22Rv1 (cell line): ENCODE measurements at regions not wholly inside any gene's neighbourhood (a gene's known extent, or its start where the extent isn't known, plus 50 kb on each side); places are given as distances from the start of the nearest gene placed in this dataset.

Experiments used
- CTCF ChIP-seq: fragments of 450-650 bp; IDR thresholded peaks from 2 replicates; pipeline ENCODE4 v1.5.1; 2017; ENCODE audit warnings: mild to moderate bottlenecking
- ZFX ChIP-seq: fragments of 450-650 bp; IDR thresholded peaks from 2 replicates; pipeline ENCODE4 v1.6.1; 2017; ENCODE audit warnings: antibody characterized with exemption, borderline replicate concordance

- TF ChIP-seq CTCF (no peak), ZFX (no peak)
Observed at GRCh38 chr20:4635781-4636180, 50.5 kb upstream of the PRNP start.
